Breast epithelium (tissue), 4 donors: ENCODE measurements at regions not wholly inside any gene's neighbourhood (a gene's known extent, or its start where the extent isn't known, plus 50 kb on each side); places are given as distances from the start of the nearest gene placed in this dataset.

Experiments used
- DNase-seq, 2 donors: peaks; one replicate each; pipeline ENCODE4 v3.0.0-alpha.2; 2019; ENCODE audit warnings: low spot score in 2 of 2
- H3K27ac ChIP-seq, 2 donors: fragments of 200-600 bp; sonication (generic) in 1 of 2; one replicate each; pipeline ENCODE4 v1.5.1; 2016 to 2019; ENCODE audit warnings: mild to moderate bottlenecking in 1 of 2
- H3K27me3 ChIP-seq, 2 donors: fragments of 200-600 bp; sonication (generic) in 1 of 2; one replicate each; pipeline versions ENCODE4 v1.5.1 to v1.6.0; 2017 to 2019; ENCODE audit warnings: control low read depth in 1 of 2, mild to moderate bottlenecking in 1 of 2
- H3K36me3 ChIP-seq: fragments of 200-600 bp; one replicate; pipeline ENCODE4 v1.5.1; 2019
- H3K4me1 ChIP-seq, 2 donors: fragments of 200-600 bp; sonication (generic); one replicate each; pipeline ENCODE4 v1.5.1; 2016 to 2019; ENCODE audit warnings: control low read depth in 1 of 2
- H3K4me3 ChIP-seq, 3 donors: fragments of 200-600 bp; sonication (generic); 1 replicate in 2 of 3; 2 replicates in 1 of 3; pipeline ENCODE4 v1.5.1; 2016 to 2019; ENCODE audit warnings: mild to moderate bottlenecking in 3 of 3, moderate library complexity in 2 of 3
- H3K9me3 ChIP-seq, 2 donors: fragments of 200-600 bp; sonication (generic) in 1 of 2; one replicate each; pipeline ENCODE4 v1.5.1; 2016 to 2019; ENCODE audit warnings: control low read depth in 1 of 2
- POLR2A ChIP-seq: fragments of 450-650 bp; IDR thresholded peaks from one replicate; pipeline ENCODE4 v1.6.1; 2016; ENCODE audit warnings: antibody characterized with exemption, mild to moderate bottlenecking, moderate library complexity
- POLR2AphosphoS5 ChIP-seq, 3 donors: sonication (generic); formaldehyde crosslinking; IDR thresholded peaks; one replicate each; pipeline ENCODE4 v1.6.1; 2017; ENCODE audit warnings: antibody characterized with exemption in 3 of 3
- intact Hi-C: fragments of 100-400 bp; cut with DNase I; formaldehyde crosslinking; loops from one replicate; pipeline ENCODE4 v1.15.1; 2023; ENCODE audit warnings: low total_unique reads
- TF ChIP-seq, protein P1 (sequence below), 3 donors: fragments of 450-650 bp; IDR thresholded peaks; one replicate each; pipeline ENCODE4 v1.5.1; 2016 to 2017; ENCODE audit warnings: antibody characterized with exemption in 3 of 3, mild to moderate bottlenecking in 3 of 3, moderate library complexity in 3 of 3

DNA sequence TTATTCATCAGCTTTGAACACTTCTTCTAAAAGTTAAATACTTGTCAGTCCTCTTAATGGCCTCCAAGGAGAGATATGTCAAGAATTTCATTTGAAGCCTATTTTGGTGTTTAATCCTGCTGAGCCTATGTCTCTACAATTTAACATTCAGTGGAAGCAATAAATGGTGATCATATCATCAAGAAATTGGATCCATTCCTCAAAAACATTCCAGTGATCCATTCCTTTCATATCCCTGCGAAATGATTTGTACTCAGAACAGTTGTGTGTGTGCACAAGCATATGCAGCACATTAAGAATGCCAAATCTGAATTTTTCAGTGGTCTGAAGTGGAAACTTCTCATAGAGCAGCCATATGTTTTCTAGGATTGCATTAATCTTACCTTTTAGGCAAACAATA, 373.7 kb upstream of the SYT1 start:
- Histone ChIP-seq H3K9me3 (no peaks in the 10 kb centered on the region), H3K27me3 (no peaks in the 10 kb centered on the region), H3K4me1 (no peaks in the 10 kb centered on the region), H3K27ac (no peak overlapping the region), H3K4me3 (no peak overlapping the region), H3K36me3 (no peaks in the 10 kb centered on the region)
- DNase-seq = no peak
- TF ChIP-seq, protein P1, sequence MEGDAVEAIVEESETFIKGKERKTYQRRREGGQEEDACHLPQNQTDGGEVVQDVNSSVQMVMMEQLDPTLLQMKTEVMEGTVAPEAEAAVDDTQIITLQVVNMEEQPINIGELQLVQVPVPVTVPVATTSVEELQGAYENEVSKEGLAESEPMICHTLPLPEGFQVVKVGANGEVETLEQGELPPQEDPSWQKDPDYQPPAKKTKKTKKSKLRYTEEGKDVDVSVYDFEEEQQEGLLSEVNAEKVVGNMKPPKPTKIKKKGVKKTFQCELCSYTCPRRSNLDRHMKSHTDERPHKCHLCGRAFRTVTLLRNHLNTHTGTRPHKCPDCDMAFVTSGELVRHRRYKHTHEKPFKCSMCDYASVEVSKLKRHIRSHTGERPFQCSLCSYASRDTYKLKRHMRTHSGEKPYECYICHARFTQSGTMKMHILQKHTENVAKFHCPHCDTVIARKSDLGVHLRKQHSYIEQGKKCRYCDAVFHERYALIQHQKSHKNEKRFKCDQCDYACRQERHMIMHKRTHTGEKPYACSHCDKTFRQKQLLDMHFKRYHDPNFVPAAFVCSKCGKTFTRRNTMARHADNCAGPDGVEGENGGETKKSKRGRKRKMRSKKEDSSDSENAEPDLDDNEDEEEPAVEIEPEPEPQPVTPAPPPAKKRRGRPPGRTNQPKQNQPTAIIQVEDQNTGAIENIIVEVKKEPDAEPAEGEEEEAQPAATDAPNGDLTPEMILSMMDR (IDR thresholded peaks at IDR 0.05) = no peak
- TF ChIP-seq POLR2A = no peak
- no peak for TF ChIP-seq POLR2AphosphoS5 (IDR thresholded peaks at IDR 0.05)
- intact Hi-C loops = no loop called here

DNA sequence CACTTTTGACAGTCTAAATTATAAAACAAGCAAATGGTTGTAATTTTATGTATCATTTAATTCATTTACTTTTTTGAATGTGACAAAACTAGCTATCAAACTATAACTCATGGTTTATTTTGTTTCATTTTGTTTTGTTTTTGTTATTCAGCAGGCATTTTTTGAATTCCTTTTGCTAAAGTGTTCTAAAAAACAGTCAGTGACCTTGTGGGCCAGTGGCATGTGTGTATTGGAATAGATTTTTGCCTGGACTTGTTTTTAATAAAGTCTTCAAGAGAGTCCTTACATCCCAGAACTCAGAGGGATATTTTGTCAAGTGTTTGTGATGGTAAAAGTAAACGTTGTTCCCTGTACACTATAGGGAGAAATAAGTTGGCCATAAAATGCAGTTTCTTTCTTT, 369.7 kb upstream of the SYT1 start:
- no peak for DNase-seq
- no peaks in the 10 kb centered on the region for H3K36me3 ChIP-seq
- intact Hi-C loops = no loop called here
- TF ChIP-seq POLR2A (no peak), POLR2AphosphoS5 (IDR thresholded peaks at IDR 0.05) (no peak)
- TF ChIP-seq, protein P1 (IDR thresholded peaks at IDR 0.05) = no peak
- no peaks in the 10 kb centered on the region for H3K27me3 ChIP-seq
- H3K4me3 ChIP-seq = no peak overlapping the region
- H3K9me3 ChIP-seq = no peaks in the 10 kb centered on the region
- H3K4me1 ChIP-seq = no peaks in the 10 kb centered on the region
- H3K27ac ChIP-seq = no peak overlapping the region

DNA sequence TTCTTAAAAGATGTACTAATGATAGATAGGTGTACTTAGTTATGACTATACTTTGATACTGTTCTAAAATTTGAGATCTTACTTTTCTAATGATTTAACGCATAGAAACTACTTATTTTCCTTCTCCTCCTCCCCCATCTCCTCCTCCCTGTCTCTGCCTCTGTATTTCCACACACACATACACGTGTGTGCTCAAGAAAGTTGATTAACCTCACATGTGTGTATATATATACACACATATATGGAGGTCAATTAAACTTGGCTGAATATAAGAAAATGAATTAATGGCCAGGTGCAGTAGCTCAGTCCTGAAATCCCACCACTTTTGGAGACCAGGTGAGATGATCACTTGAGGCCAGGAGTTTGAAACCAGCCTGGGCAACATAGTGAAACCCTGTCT, 362.7 kb upstream of the SYT1 start:
- Histone ChIP-seq H3K4me1 (no peaks in the 10 kb centered on the region), H3K36me3 (no peaks in the 10 kb centered on the region), H3K27me3 (no peaks in the 10 kb centered on the region), H3K27ac (no peak overlapping the region), H3K4me3 (no peak overlapping the region), H3K9me3 (peaks cover 0 to 4% of the 10 kb centered on the region in 2 donors)
- TF ChIP-seq, protein P1 (IDR thresholded peaks at IDR 0.05) = no peak
- TF ChIP-seq POLR2AphosphoS5 (IDR thresholded peaks at IDR 0.05) = no peak
- TF ChIP-seq POLR2A = no peak
- DNase-seq = no peak
- intact Hi-C loops = no loop called here

DNA sequence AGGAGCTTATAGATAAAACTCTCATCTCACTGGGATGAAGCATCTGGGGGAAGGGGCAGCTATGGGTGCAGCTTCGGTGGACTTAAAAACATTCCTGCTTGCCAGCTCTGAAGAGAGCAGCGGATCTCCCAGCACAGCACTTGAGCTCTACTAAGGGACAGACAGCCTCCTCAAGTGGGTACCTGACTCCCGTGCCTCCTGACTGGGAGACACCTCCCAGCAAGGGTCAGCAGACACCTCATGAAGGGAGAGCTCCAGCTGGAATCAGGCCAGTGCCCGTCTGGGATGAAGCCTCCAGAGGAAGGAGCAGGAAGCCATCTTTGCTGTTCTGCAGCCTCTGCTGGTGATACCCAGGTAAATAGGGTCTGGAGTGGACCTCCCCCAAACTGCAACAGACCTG, 345.2 kb upstream of the SYT1 start:
- Histone ChIP-seq H3K4me3 (no peak overlapping the region), H3K27ac (no peak overlapping the region), H3K4me1 (no peaks in the 10 kb centered on the region), H3K27me3 (no peaks in the 10 kb centered on the region), H3K9me3 (peaks cover 0 to 2% of the 10 kb centered on the region in 2 donors), H3K36me3 (no peaks in the 10 kb centered on the region)
- no peak for TF ChIP-seq POLR2A
- TF ChIP-seq, protein P1 (IDR thresholded peaks at IDR 0.05) = no peak
- no peak for TF ChIP-seq POLR2AphosphoS5 (IDR thresholded peaks at IDR 0.05)
- intact Hi-C loops = no loop called here
- no peak for DNase-seq

DNA sequence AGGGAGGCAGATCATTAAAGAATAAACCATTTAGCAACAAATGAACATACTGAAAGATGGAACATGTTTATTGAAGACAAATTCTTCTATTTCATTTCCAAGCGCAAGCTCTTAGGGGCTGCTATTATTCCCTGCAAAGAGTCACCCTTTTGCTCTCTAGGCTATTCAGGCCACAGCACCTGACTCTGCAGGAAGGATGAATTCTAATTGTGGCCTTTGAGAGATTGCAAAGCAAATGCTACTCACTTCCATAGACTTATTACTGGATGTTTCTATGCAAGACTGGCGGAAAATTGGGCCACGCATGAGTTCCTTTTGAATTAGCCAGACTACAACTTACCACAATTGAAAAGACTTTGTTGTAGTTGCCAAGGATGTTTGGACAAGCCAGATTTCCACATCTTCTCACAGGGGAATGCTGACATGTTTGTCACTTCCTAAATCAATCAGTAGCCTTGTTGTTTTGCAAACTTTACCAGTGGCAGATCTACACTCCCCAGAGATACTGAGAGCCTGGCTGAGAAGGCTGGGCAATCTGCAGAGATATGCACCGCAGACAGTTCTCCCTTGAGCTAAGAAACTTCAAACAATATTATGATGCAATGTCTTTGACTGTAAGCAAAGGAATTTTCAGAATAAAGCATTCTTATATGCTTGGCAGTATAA, 334.3 kb upstream of the SYT1 start:
- no peaks in the 10 kb centered on the region for H3K36me3 ChIP-seq
- no peak overlapping the region for H3K27ac ChIP-seq
- H3K4me1 ChIP-seq = no peaks in the 10 kb centered on the region
- no peaks in the 10 kb centered on the region for H3K9me3 ChIP-seq
- no peak overlapping the region for H3K4me3 ChIP-seq
- TF ChIP-seq POLR2A = no peak
- TF ChIP-seq POLR2AphosphoS5 (IDR thresholded peaks at IDR 0.05) = peak in 1 of 3 donors; percentile 33
- no peaks in the 10 kb centered on the region for H3K27me3 ChIP-seq
- no peak for DNase-seq
- intact Hi-C loops = no loop called here
